NCI-H2107 (cell line): ENCODE measurements at regions not wholly inside any gene's neighbourhood (a gene's known extent, or its start where the extent isn't known, plus 50 kb on each side); places are given as distances from the start of the nearest gene placed in this dataset.

Experiments used
- DNase-seq: peaks from one replicate; lab custom pipeline; 2025; lab: John Stamatoyannopoulos, UW

GRCh38 chr11:95717314-95717713, 72.3 kb downstream of the FAM76B start:
- no peak for DNase-seq

GRCh38 chr11:95716266-95716665, 73.3 kb downstream of the FAM76B start:
- no peak for DNase-seq

- no peak for DNase-seq
Measured at GRCh38 chr11:95715777-95716241, 73.8 kb downstream of the FAM76B start.

GRCh38 chr11:95714843-95715776, 74.5 kb downstream of the FAM76B start:
- DNase-seq, result no peak

- DNase-seq, result no peak
Measured at GRCh38 chr11:95713428-95713827, 76.2 kb downstream of the FAM76B start.

- no peak for DNase-seq
Measured at GRCh38 chr11:95711945-95712221, 77.7 kb downstream of the FAM76B start.

- DNase-seq, result no peak
Measured at GRCh38 chr11:95711162-95711944, 78.2 kb downstream of the FAM76B start.

GRCh38 chr11:95708681-95709080, 80.9 kb downstream of the FAM76B start:
- no peak for DNase-seq

GRCh38 chr11:95706974-95707387, 82.6 kb downstream of the FAM76B start:
- no peak for DNase-seq

GRCh38 chr11:95705485-95706124, 84.0 kb downstream of the FAM76B start:
- peak; percentile 75 for DNase-seq

- DNase-seq, result no peak
Measured at GRCh38 chr11:95704865-95705264, 84.7 kb downstream of the FAM76B start.

GRCh38 chr11:95703049-95703448, 86.5 kb downstream of the FAM76B start:
- DNase-seq, result no peak

GRCh38 chr11:95702526-95702925, 87.1 kb downstream of the FAM76B start:
- DNase-seq, result no peak

- DNase-seq, result no peak
Measured at GRCh38 chr11:95700471-95700817, 89.1 kb downstream of the FAM76B start.

GRCh38 chr11:95699631-95700470, 89.7 kb downstream of the FAM76B start:
- DNase-seq, result no peak

GRCh38 chr11:95698676-95699557, 90.7 kb downstream of the FAM76B start:
- no peak for DNase-seq

- DNase-seq, result no peak
Measured at GRCh38 chr11:95697614-95698408, 91.8 kb downstream of the FAM76B start.

GRCh38 chr11:95695181-95695580, 94.4 kb downstream of the FAM76B start:
- no peak for DNase-seq

- no peak for DNase-seq
Measured at GRCh38 chr11:95693298-95693697, 96.3 kb downstream of the FAM76B start.
